DMS79 treated with DMSO at 0.1 percent for 48 hours (cell line): ENCODE measurements at regions not wholly inside any gene's neighbourhood (a gene's known extent, or its start where the extent isn't known, plus 50 kb on each side); places are given as distances from the start of the nearest gene placed in this dataset.

Experiments used
- DNase-seq: peaks from one replicate; lab custom pipeline; 2025; lab: John Stamatoyannopoulos, UW

GRCh38 chr11:41971592-41971991, 512.1 kb upstream of the LRRC4C start:
- no peak for DNase-seq

- DNase-seq: no peak
Measured at GRCh38 chr11:41978945-41979344, 519.5 kb upstream of the LRRC4C start.

GRCh38 chr11:41980741-41981140, 521.3 kb upstream of the LRRC4C start:
- no peak for DNase-seq

- no peak for DNase-seq
Measured at GRCh38 chr11:41982276-41982675, 522.8 kb upstream of the LRRC4C start.

GRCh38 chr11:41982975-41983374, 523.5 kb upstream of the LRRC4C start:
- no peak for DNase-seq

GRCh38 chr11:41983475-41983874, 524.0 kb upstream of the LRRC4C start:
- no peak for DNase-seq

GRCh38 chr11:41984023-41984422, 524.6 kb upstream of the LRRC4C start:
- DNase-seq: no peak

GRCh38 chr11:41985799-41986198, 526.3 kb upstream of the LRRC4C start:
- DNase-seq: no peak

GRCh38 chr11:41988951-41989572, 529.6 kb upstream of the LRRC4C start:
- DNase-seq: no peak

- DNase-seq: no peak
Measured at GRCh38 chr11:41989823-41990380, 530.5 kb upstream of the LRRC4C start.

GRCh38 chr11:41996533-41996932, 537.1 kb upstream of the LRRC4C start:
- no peak for DNase-seq

- DNase-seq: no peak
Measured at GRCh38 chr11:41997844-41998401, 538.5 kb upstream of the LRRC4C start.

- DNase-seq: no peak
Measured at GRCh38 chr11:41999066-41999465, 539.6 kb upstream of the LRRC4C start.

- no peak for DNase-seq
Measured at GRCh38 chr11:42003801-42004200, 544.3 kb upstream of the LRRC4C start.

- DNase-seq: no peak
Measured at GRCh38 chr11:42006766-42007165, 547.3 kb upstream of the LRRC4C start.

- DNase-seq: no peak
Measured at GRCh38 chr11:42012271-42012670, 552.8 kb upstream of the LRRC4C start.

GRCh38 chr11:42013656-42014201, 554.3 kb upstream of the LRRC4C start:
- DNase-seq: no peak

GRCh38 chr11:42021911-42022310, 562.5 kb upstream of the LRRC4C start:
- no peak for DNase-seq

GRCh38 chr11:42023267-42023666, 563.8 kb upstream of the LRRC4C start:
- DNase-seq: no peak

- DNase-seq: no peak
Measured at GRCh38 chr11:42025121-42025803, 565.8 kb upstream of the LRRC4C start.

- no peak for DNase-seq
Measured at GRCh38 chr11:42034826-42035225, 575.4 kb upstream of the LRRC4C start.

- DNase-seq: no peak
Measured at GRCh38 chr11:42036201-42036600, 576.7 kb upstream of the LRRC4C start.

- no peak for DNase-seq
Measured at GRCh38 chr11:42043312-42043711, 583.9 kb upstream of the LRRC4C start.
